Large intestine (tissue), 3 donors: ENCODE measurements at regions not wholly inside any gene's neighbourhood (a gene's known extent, or its start where the extent isn't known, plus 50 kb on each side); places are given as distances from the start of the nearest gene placed in this dataset.
"Not testable (repeated sequence)": the region's sequence is repeated elsewhere in the genome, so short reads cannot be mapped to it uniquely, and the experiment has no call there.

ENCODE experiments used
- DNase-seq, 2 donors: peaks; one replicate each; pipeline versions ENCODE4 v3.0.0 to v3.0.0-alpha.2; 2013
- H3K27ac ChIP-seq: one replicate; pipeline ENCODE4 v1.5.1; 2013; ENCODE audit warnings: low read length
- H3K27me3 ChIP-seq: 2 replicates; pipeline ENCODE4 v1.6.1; 2013; ENCODE audit warnings: low read length; ENCODE audit not compliant: control insufficient read depth, insufficient read depth
- H3K36me3 ChIP-seq: 2 replicates; pipeline ENCODE4 v1.6.1; 2013; ENCODE audit warnings: low read length; ENCODE audit not compliant: control insufficient read depth, insufficient read depth
- H3K4me1 ChIP-seq: one replicate; pipeline ENCODE4 v1.6.1; 2013; ENCODE audit warnings: low read length; ENCODE audit not compliant: control insufficient read depth, insufficient read depth
- H3K4me3 ChIP-seq: one replicate; pipeline ENCODE4 v1.5.1; 2013; ENCODE audit warnings: low read length
- H3K9me3 ChIP-seq: one replicate; pipeline ENCODE4 v1.6.1; 2013; ENCODE audit warnings: mild to moderate bottlenecking, low read depth, low read length, moderate library complexity; ENCODE audit not compliant: control insufficient read depth
- WGBS: methylation state at CpG from one replicate; pipeline ENCODE4 v1.1.5; 2013; ENCODE audit warnings: low lambda C conversion rate; ENCODE audit not compliant: insufficient coverage; 5-methylcytosine and 5-hydroxymethylcytosine counted together

- not testable (repeated sequence) for H3K4me3 ChIP-seq, H3K4me1 ChIP-seq, H3K27me3 ChIP-seq, H3K9me3 ChIP-seq, H3K27ac ChIP-seq, DNase-seq, H3K36me3 ChIP-seq
- no CpG with 5 or more reads among the region's 2 CpGs for WGBS
These were observed 1881.5 kb upstream of the DEFB115 start for GRCh38 chr20:29375937-29376336.

- H3K36me3 ChIP-seq, H3K9me3 ChIP-seq, DNase-seq, H3K27ac ChIP-seq, H3K4me3 ChIP-seq, H3K4me1 ChIP-seq, H3K27me3 ChIP-seq: not testable (repeated sequence)
- WGBS = no CpG with 5 or more reads among the region's 9 CpGs
These were observed 1864.6 kb upstream of the DEFB115 start for GRCh38 chr20:29392853-29393252.

DNA sequence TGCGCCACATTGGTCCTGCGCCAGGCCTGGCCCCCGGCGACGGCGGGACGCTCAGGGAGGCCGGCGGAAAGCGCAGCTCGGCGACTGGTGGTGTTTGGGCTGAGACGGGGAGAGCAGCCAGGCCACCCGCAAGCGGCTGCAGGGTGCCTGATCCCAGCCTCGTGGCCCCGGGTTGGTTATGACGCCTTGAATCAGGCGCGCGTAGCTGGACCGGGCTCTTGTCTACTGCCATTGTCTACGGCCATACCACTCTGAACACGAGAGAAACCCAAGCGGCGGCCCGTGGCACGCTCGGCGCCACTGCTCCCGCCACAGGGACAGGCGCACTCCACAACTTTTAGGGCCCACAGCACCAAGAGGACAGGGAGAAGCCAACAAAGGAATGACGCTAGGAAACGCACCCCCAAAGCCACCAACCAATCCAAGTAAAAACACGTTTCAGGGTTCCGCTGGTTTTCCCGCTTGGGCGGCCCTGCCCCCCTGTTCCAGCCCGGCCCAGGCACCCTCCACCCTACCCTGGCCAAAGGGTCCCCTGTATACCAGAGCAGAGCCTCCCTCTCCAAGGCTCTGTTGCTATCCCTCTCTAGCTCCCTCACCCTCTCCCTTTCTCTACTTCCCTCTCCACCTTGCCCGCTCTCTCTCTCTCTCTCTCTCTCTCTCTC lies 1849.3 kb upstream of the DEFB115 start:
- peaks cover 37% of the 10 kb centered on the region for H3K9me3 ChIP-seq
- no peak overlapping the region for H3K27ac ChIP-seq
- H3K4me3 ChIP-seq = no peak overlapping the region
- WGBS = 67% methylated on average over 4 of the region's 40 CpGs
- no peaks in the 10 kb centered on the region for H3K4me1 ChIP-seq
- H3K27me3 ChIP-seq = no peaks in the 10 kb centered on the region
- H3K36me3 ChIP-seq = no peaks in the 10 kb centered on the region
- DNase-seq = no peak

DNA sequence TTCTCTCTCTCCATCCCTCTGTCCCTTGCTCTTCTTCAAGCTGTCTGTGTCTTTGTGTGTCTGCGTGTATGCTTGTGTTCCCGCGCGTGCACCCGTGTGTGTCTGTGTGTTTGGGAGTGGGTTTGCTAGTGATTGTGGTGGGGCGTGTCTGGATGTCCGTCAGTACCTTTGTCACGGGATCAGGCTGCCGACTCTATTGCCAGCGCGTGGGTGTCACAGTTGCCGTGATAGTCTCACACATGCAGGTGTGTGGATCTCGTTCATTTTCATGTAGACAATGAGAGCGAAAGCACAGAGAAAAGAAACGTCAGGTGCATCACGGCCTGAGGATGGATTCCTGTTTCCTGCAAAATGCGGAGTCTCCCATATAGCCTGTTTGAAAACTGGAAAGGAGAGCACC lies 1848.8 kb upstream of the DEFB115 start:
- no CpG with 5 or more reads among the region's 17 CpGs for WGBS
- H3K4me3 ChIP-seq, H3K36me3 ChIP-seq, H3K4me1 ChIP-seq, H3K27me3 ChIP-seq, DNase-seq, H3K27ac ChIP-seq: not testable (repeated sequence)
- H3K9me3 ChIP-seq = peaks cover 37% of the 10 kb centered on the region

DNA sequence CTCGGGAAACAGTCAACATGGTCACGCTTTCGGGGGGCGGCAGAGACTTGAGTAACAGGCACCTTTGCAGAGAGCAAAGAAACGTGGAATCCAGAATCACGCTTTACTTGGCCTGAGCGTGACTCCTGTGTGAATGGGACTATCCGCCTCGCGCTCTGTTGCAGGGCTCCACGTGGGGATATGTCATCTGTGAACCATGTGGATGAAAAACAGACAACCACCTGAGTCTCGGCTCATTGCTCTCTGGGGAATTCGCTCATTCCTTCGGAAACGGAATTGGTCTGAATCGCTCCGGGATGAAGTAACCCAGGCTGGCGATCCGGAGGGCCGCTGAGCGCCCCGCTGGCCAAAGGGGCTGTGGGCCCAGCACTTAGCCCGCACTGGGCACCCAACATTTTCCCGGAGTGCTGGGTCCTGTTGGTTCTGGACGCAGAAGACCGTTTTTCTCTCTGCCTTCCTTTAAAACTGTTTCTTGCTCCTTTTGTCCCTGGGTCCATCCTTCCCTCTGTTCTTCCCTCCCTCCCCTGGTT lies 1848.2 kb upstream of the DEFB115 start:
- WGBS = 83% methylated on average over 1 of the region's 26 CpGs
- not testable (repeated sequence) for H3K27ac ChIP-seq, DNase-seq, H3K36me3 ChIP-seq, H3K27me3 ChIP-seq, H3K4me1 ChIP-seq, H3K4me3 ChIP-seq
- peaks cover 37% of the 10 kb centered on the region for H3K9me3 ChIP-seq

GRCh38 chr20:29409833-29410805 lies 1847.3 kb upstream of the DEFB115 start:
- Histone ChIP-seq H3K27me3 (no peaks in the 10 kb centered on the region), H3K9me3 (peaks cover 37% of the 10 kb centered on the region), H3K36me3 (no peaks in the 10 kb centered on the region), H3K4me1 (no peaks in the 10 kb centered on the region), H3K27ac (no peak overlapping the region), H3K4me3 (no peak overlapping the region)
- no peak for DNase-seq
- WGBS = 0% methylated on average over 2 of the region's 57 CpGs

GRCh38 chr20:29410806-29411457 lies 1846.5 kb upstream of the DEFB115 start:
- H3K27me3 ChIP-seq = no peaks in the 10 kb centered on the region
- no peaks in the 10 kb centered on the region for H3K36me3 ChIP-seq
- 66% methylated on average over 5 of the region's 44 CpGs for WGBS
- no peak for DNase-seq
- H3K4me3 ChIP-seq = no peak overlapping the region
- H3K27ac ChIP-seq = no peak overlapping the region
- H3K9me3 ChIP-seq = peaks cover 37% of the 10 kb centered on the region
- H3K4me1 ChIP-seq = no peaks in the 10 kb centered on the region

- not testable (repeated sequence) for H3K4me3 ChIP-seq, H3K27me3 ChIP-seq
- peak in 1 of 2 donors; percentile 23 for DNase-seq
These were observed 1846.0 kb upstream of the DEFB115 start for GRCh38 chr20:29411458-29411820.

DNA sequence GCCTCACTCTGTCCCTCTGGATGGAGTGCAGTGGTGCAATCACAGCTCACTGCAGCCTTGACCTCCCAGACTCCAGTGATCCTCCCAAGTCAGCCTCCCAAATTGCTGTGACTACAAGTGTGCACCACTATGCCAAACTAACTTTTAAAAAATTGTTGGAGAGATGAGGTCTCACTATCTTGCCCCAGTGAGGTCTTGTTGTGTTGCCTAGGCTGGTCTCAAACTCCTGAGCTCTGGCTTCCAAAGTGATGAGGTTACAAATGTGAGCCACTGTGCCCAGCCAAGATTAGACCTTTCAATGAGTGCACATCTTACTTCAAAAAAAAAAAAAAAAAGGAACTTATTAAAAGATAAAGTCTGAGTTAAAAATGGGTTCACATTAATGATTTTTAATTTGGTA lies 1838.1 kb upstream of the DEFB115 start:
- DNase-seq = no peak
- Histone ChIP-seq H3K9me3 (no peaks in the 10 kb centered on the region), H3K36me3 (no peaks in the 10 kb centered on the region), H3K4me1 (no peaks in the 10 kb centered on the region), H3K4me3 (no peak overlapping the region), H3K27me3 (no peaks in the 10 kb centered on the region), H3K27ac (no peak overlapping the region)

More at GRCh38 chr20:29411458-29411820, 1846.0 kb upstream of the DEFB115 start:
- H3K9me3 ChIP-seq = peaks cover 37% of the 10 kb centered on the region
- 69% methylated on average over 6 of the region's 30 CpGs for WGBS
- H3K4me1 ChIP-seq, H3K27ac ChIP-seq, H3K36me3 ChIP-seq: not testable (repeated sequence)

- WGBS = no CpG with 5 or more reads among the region's 38 CpGs
- H3K36me3 ChIP-seq = no peaks in the 10 kb centered on the region
- H3K4me1 ChIP-seq = no peaks in the 10 kb centered on the region
- DNase-seq = no peak
- H3K9me3 ChIP-seq = peaks cover 16% of the 10 kb centered on the region
- H3K27ac ChIP-seq = no peak overlapping the region
- H3K4me3 ChIP-seq = no peak overlapping the region
- H3K27me3 ChIP-seq = no peaks in the 10 kb centered on the region
These were observed 1830.0 kb upstream of the DEFB115 start for GRCh38 chr20:29427201-29428060.
